ENCODE measurements at regions not wholly inside any gene's neighbourhood (a gene's known extent, or its start where the extent isn't known, plus 50 kb on each side); places are given as distances from the start of the nearest gene placed in this dataset.

DNA sequence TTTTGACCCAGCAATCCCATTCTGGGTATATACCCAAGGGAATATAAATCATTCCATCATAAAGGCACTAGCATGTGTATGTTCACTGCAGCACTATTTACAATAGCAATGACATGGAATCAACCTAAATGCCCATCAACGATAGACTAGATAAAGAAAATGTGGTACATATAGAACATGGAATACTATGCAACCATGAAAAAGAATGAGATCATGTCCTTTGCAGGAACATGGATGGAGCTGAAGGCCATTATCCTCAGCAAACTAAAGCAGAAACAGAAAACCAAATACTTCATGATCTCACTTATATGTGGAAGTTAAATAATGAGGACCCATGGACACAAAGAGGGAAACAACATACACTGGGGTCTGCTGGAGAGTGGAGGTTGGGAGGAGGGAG is 58.0 kb upstream of the STARD3NL start:
- Histone ChIP-seq H3K27ac (replicated peaks) (no peak overlapping the region), H3K4me3 (replicated peaks; ENCODE audit: insufficient read depth, low read length) (no peak overlapping the region), H3K27me3 (ENCODE audit: insufficient read depth, poor library complexity, severe bottlenecking) (no peaks in the 10 kb centered on the region)
- no peak for DNase-seq (ENCODE audit: low read depth in 1 of 2, low spot score in 1 of 2)
- TF ChIP-seq, protein P1, sequence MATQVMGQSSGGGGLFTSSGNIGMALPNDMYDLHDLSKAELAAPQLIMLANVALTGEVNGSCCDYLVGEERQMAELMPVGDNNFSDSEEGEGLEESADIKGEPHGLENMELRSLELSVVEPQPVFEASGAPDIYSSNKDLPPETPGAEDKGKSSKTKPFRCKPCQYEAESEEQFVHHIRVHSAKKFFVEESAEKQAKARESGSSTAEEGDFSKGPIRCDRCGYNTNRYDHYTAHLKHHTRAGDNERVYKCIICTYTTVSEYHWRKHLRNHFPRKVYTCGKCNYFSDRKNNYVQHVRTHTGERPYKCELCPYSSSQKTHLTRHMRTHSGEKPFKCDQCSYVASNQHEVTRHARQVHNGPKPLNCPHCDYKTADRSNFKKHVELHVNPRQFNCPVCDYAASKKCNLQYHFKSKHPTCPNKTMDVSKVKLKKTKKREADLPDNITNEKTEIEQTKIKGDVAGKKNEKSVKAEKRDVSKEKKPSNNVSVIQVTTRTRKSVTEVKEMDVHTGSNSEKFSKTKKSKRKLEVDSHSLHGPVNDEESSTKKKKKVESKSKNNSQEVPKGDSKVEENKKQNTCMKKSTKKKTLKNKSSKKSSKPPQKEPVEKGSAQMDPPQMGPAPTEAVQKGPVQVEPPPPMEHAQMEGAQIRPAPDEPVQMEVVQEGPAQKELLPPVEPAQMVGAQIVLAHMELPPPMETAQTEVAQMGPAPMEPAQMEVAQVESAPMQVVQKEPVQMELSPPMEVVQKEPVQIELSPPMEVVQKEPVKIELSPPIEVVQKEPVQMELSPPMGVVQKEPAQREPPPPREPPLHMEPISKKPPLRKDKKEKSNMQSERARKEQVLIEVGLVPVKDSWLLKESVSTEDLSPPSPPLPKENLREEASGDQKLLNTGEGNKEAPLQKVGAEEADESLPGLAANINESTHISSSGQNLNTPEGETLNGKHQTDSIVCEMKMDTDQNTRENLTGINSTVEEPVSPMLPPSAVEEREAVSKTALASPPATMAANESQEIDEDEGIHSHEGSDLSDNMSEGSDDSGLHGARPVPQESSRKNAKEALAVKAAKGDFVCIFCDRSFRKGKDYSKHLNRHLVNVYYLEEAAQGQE (IDR thresholded peaks at IDR 0.05; ENCODE audit: insufficient replicate concordance, low read depth): no peak
- TF ChIP-seq GABPA (IDR thresholded peaks at IDR 0.05; ENCODE audit: low read depth) (no peak), POLR2AphosphoS5 (IDR thresholded peaks at IDR 0.05; ENCODE audit: low read depth) (no peak), SPI1 (IDR thresholded peaks at IDR 0.05; ENCODE audit: borderline replicate concordance, low read depth) (no peak)
- TF ChIP-seq, protein P2, sequence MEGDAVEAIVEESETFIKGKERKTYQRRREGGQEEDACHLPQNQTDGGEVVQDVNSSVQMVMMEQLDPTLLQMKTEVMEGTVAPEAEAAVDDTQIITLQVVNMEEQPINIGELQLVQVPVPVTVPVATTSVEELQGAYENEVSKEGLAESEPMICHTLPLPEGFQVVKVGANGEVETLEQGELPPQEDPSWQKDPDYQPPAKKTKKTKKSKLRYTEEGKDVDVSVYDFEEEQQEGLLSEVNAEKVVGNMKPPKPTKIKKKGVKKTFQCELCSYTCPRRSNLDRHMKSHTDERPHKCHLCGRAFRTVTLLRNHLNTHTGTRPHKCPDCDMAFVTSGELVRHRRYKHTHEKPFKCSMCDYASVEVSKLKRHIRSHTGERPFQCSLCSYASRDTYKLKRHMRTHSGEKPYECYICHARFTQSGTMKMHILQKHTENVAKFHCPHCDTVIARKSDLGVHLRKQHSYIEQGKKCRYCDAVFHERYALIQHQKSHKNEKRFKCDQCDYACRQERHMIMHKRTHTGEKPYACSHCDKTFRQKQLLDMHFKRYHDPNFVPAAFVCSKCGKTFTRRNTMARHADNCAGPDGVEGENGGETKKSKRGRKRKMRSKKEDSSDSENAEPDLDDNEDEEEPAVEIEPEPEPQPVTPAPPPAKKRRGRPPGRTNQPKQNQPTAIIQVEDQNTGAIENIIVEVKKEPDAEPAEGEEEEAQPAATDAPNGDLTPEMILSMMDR (IDR thresholded peaks at IDR 0.05; ENCODE audit: insufficient read depth, low read length): no peak

DNA sequence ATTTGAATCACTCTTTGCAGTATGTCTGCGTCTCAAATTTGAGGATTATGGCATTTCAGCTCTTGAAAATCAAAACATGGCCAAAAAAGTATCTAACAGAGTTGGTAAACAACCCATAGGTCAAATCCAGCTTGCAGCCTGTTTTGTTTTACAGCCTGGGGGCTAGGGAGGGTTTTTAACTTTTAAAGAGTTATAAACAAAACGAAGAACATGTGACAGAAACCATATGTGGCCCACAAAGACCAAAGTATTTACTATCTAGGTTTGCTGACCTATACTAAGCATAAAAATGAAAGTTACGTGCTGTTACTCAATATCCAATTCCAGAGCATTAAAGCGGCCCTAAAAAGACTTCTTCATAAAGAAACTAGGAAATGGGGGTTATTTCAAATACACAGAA is 55.5 kb upstream of the STARD3NL start:
- TF ChIP-seq, protein P1 (IDR thresholded peaks at IDR 0.05; ENCODE audit: insufficient replicate concordance, low read depth): no peak
- TF ChIP-seq SPI1 (IDR thresholded peaks at IDR 0.05; ENCODE audit: borderline replicate concordance, low read depth): no peak
- TF ChIP-seq POLR2AphosphoS5 (IDR thresholded peaks at IDR 0.05; ENCODE audit: low read depth): no peak
- no peak for TF ChIP-seq GABPA (IDR thresholded peaks at IDR 0.05; ENCODE audit: low read depth)
- TF ChIP-seq, protein P2 (IDR thresholded peaks at IDR 0.05; ENCODE audit: insufficient read depth, low read length): no peak

DNA sequence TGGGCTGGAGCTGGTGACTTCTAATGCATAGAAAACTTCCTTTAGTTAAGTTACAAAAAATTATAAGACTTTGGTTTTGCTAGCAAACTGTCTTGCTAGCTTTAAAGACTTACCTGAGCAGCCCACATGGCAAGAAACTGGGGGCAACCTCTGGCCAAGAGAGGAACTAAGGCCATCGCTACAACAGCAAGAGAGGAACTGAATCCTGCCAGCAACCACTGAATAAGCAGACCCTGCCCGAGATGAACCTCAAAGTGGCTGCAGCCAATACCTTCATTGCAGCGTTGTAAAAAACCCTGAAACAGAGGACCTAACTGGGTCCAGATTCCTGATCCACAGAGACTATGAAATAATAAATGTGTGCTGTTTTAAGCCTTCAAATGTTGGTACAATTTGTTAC is 54.6 kb upstream of the STARD3NL start:
- no peak overlapping the region for H3K4me3 ChIP-seq (replicated peaks; ENCODE audit: insufficient read depth, low read length)
- TF ChIP-seq GABPA (IDR thresholded peaks at IDR 0.05; ENCODE audit: low read depth): no peak
- no peak for TF ChIP-seq POLR2AphosphoS5 (IDR thresholded peaks at IDR 0.05; ENCODE audit: low read depth)
- TF ChIP-seq, protein P1 (IDR thresholded peaks at IDR 0.05; ENCODE audit: insufficient replicate concordance, low read depth): no peak
- DNase-seq (ENCODE audit: low read depth in 1 of 2, low spot score in 1 of 2): no peak
- H3K27ac ChIP-seq (replicated peaks): no peak overlapping the region
- H3K27me3 ChIP-seq (ENCODE audit: insufficient read depth, poor library complexity, severe bottlenecking): no peaks in the 10 kb centered on the region

More for the DNA sequence above, 55.5 kb upstream of the STARD3NL start:
- DNase-seq (ENCODE audit: low read depth in 1 of 2, low spot score in 1 of 2): no peak
- Histone ChIP-seq H3K27me3 (ENCODE audit: insufficient read depth, poor library complexity, severe bottlenecking) (no peaks in the 10 kb centered on the region), H3K4me3 (replicated peaks; ENCODE audit: insufficient read depth, low read length) (no peak overlapping the region), H3K27ac (replicated peaks) (no peak overlapping the region)
